MM.1S (cell line): ENCODE measurements at regions not wholly inside any gene's neighbourhood (a gene's known extent, or its start where the extent isn't known, plus 50 kb on each side); places are given as distances from the start of the nearest gene placed in this dataset.

Experiments used
- DNase-seq: peaks from one replicate; pipeline ENCODE4 v3.0.0-alpha.2; 2015
- H2AFZ ChIP-seq: fragments of 300-600 bp; sonication (generic); 2 replicates; pipeline ENCODE4 v1.6.0; 2016; ENCODE audit warnings: antibody characterized with exemption, low read length
- H3F3A ChIP-seq: fragments of 300-600 bp; sonication (generic); 2 replicates; pipeline ENCODE4 v1.6.1; 2016; ENCODE audit warnings: mild to moderate bottlenecking, antibody characterized with exemption, low read length, moderate library complexity, mixed read lengths; ENCODE audit not compliant: insufficient read depth
- H3K27ac ChIP-seq: fragments of 300-600 bp; sonication (generic); 2 replicates; pipeline ENCODE4 v1.5.1; 2016; ENCODE audit warnings: mild to moderate bottlenecking, low read length
- H3K27me3 ChIP-seq: fragments of 300-600 bp; sonication (generic); replicated peaks from 2 replicates; pipeline ENCODE4 v1.6.0; 2016; ENCODE audit warnings: low read length; ENCODE audit not compliant: insufficient read depth
- H3K36me3 ChIP-seq: fragments of 300-600 bp; sonication (generic); replicated peaks from 2 replicates; pipeline ENCODE4 v1.6.1; 2016; ENCODE audit warnings: mild to moderate bottlenecking, low read length, mixed read lengths; ENCODE audit not compliant: insufficient read depth
- H3K4me1 ChIP-seq: fragments of 300-600 bp; sonication (generic); 2 replicates; pipeline ENCODE4 v1.6.1; 2016; ENCODE audit warnings: low read length, mixed read lengths
- H3K4me2 ChIP-seq: fragments of 300-600 bp; sonication (generic); 2 replicates; pipeline ENCODE4 v1.6.0; 2016; ENCODE audit warnings: low read depth, low read length
- H3K4me3 ChIP-seq: fragments of 300-600 bp; sonication (generic); 2 replicates; pipeline ENCODE4 v1.5.1; 2016; ENCODE audit warnings: low read length, mixed read lengths
- H3K79me2 ChIP-seq: fragments of 300-600 bp; sonication (generic); 2 replicates; pipeline ENCODE4 v1.6.1; 2016; ENCODE audit warnings: mixed run types, low read length, mixed read lengths
- H3K9ac ChIP-seq: fragments of 300-600 bp; sonication (generic); 2 replicates; pipeline ENCODE4 v1.6.1; 2016; ENCODE audit warnings: low read length, mixed read lengths
- H3K9me2 ChIP-seq: fragments of 300-600 bp; sonication (generic); replicated peaks from 2 replicates; pipeline ENCODE4 v1.6.1; 2016; ENCODE audit warnings: mild to moderate bottlenecking, low read length, mixed read lengths; ENCODE audit not compliant: insufficient read depth
- H3K9me3 ChIP-seq: fragments of 300-600 bp; sonication (generic); replicated peaks from 2 replicates; pipeline ENCODE4 v1.6.1; 2016; ENCODE audit warnings: mild to moderate bottlenecking, low read length, mixed read lengths; ENCODE audit not compliant: insufficient read depth
- H4K20me1 ChIP-seq: fragments of 300-600 bp; sonication (generic); 2 replicates; pipeline ENCODE4 v1.6.1; 2016; ENCODE audit warnings: mild to moderate bottlenecking, low read length, moderate library complexity, mixed read lengths; ENCODE audit not compliant: insufficient read depth
- EZH2 ChIP-seq: fragments of 300-600 bp; sonication (generic); optimal IDR thresholded peaks from 2 replicates; pipeline ENCODE3; 2017; ENCODE audit warnings: low read depth, mild to moderate bottlenecking, antibody characterized with exemption, low read length, mixed read lengths
- EZH2phosphoT487 ChIP-seq: fragments of 300-600 bp; sonication (generic); IDR thresholded peaks from 2 replicates; pipeline ENCODE4 v1.6.1; 2018; ENCODE audit warnings: antibody characterized with exemption, low read length
- TF ChIP-seq, protein P1 (sequence below): fragments of 300-600 bp; sonication (generic); IDR thresholded peaks from 2 replicates; pipeline ENCODE4 v1.5.1; 2016; ENCODE audit warnings: antibody characterized with exemption, low read length, mixed read lengths

GRCh38 chr9:99350461-99350860 is 128.4 kb downstream of the SEC61B start:
- H3K4me1 ChIP-seq, result no peaks in the 10 kb centered on the region
- H3K9me3 ChIP-seq, result no peaks in the 10 kb centered on the region
- H3K4me2 ChIP-seq, result no peak overlapping the region
- H2AFZ ChIP-seq, result no peak overlapping the region
- H3F3A ChIP-seq, result no peaks in the 10 kb centered on the region
- DNase-seq, result no peak
- H3K27ac ChIP-seq, result no peak overlapping the region
- no peaks in the 10 kb centered on the region for H3K36me3 ChIP-seq
- no peaks in the 10 kb centered on the region for H4K20me1 ChIP-seq
- H3K27me3 ChIP-seq, result no peaks in the 10 kb centered on the region
- H3K9ac ChIP-seq, result no peak overlapping the region
- no peak overlapping the region for H3K4me3 ChIP-seq
- no peaks in the 10 kb centered on the region for H3K9me2 ChIP-seq
- no peaks in the 10 kb centered on the region for H3K79me2 ChIP-seq
- TF ChIP-seq, protein P1, sequence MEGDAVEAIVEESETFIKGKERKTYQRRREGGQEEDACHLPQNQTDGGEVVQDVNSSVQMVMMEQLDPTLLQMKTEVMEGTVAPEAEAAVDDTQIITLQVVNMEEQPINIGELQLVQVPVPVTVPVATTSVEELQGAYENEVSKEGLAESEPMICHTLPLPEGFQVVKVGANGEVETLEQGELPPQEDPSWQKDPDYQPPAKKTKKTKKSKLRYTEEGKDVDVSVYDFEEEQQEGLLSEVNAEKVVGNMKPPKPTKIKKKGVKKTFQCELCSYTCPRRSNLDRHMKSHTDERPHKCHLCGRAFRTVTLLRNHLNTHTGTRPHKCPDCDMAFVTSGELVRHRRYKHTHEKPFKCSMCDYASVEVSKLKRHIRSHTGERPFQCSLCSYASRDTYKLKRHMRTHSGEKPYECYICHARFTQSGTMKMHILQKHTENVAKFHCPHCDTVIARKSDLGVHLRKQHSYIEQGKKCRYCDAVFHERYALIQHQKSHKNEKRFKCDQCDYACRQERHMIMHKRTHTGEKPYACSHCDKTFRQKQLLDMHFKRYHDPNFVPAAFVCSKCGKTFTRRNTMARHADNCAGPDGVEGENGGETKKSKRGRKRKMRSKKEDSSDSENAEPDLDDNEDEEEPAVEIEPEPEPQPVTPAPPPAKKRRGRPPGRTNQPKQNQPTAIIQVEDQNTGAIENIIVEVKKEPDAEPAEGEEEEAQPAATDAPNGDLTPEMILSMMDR, result no peak
- no peak for TF ChIP-seq EZH2phosphoT487
- no peak for TF ChIP-seq EZH2

DNA sequence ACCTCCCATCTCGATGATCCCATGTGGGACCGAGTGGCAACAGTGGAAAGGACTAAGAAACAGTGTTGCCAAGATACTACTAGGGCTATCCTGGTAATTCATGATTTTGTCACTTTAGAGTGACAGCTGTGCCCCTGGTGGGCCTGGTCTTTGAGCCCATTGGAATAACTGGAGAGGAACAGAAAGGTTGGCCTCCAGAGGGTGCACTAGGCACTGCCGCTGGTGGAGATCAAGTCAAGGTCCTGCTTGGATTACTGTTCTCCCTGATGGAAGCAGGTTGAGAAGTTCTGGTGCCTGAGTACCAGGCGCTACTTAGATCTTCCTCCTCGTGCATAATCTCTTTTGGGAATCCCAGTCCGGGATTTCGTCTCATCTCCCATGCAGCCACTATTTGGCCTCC is 129.6 kb downstream of the SEC61B start:
- no peak overlapping the region for H3K4me3 ChIP-seq
- H3K36me3 ChIP-seq, result no peaks in the 10 kb centered on the region
- no peaks in the 10 kb centered on the region for H3K79me2 ChIP-seq
- DNase-seq, result no peak
- no peak overlapping the region for H3K4me2 ChIP-seq
- H3K9ac ChIP-seq, result no peak overlapping the region
- H3K4me1 ChIP-seq, result no peaks in the 10 kb centered on the region
- no peak overlapping the region for H3K27ac ChIP-seq
- no peaks in the 10 kb centered on the region for H3F3A ChIP-seq
- H4K20me1 ChIP-seq, result no peaks in the 10 kb centered on the region
- no peak overlapping the region for H2AFZ ChIP-seq
- no peaks in the 10 kb centered on the region for H3K9me2 ChIP-seq
- TF ChIP-seq EZH2, result no peak
- TF ChIP-seq EZH2phosphoT487, result no peak
- TF ChIP-seq, protein P1, result no peak
- no peaks in the 10 kb centered on the region for H3K27me3 ChIP-seq
- no peaks in the 10 kb centered on the region for H3K9me3 ChIP-seq

GRCh38 chr9:99352826-99353225 is 130.7 kb downstream of the SEC61B start:
- TF ChIP-seq EZH2phosphoT487, result no peak
- TF ChIP-seq EZH2, result no peak
- TF ChIP-seq, protein P1, result no peak
- Histone ChIP-seq H3K4me1 (no peaks in the 10 kb centered on the region), H3K36me3 (no peaks in the 10 kb centered on the region), H3K4me3 (no peak overlapping the region), H3K27me3 (no peaks in the 10 kb centered on the region), H3K9me2 (no peaks in the 10 kb centered on the region), H2AFZ (no peak overlapping the region), H3F3A (no peaks in the 10 kb centered on the region), H3K9me3 (no peaks in the 10 kb centered on the region), H4K20me1 (no peaks in the 10 kb centered on the region), H3K9ac (no peak overlapping the region), H3K4me2 (no peak overlapping the region), H3K27ac (no peak overlapping the region), H3K79me2 (no peaks in the 10 kb centered on the region)
- no peak for DNase-seq
